Muscle of leg (tissue), 3 donors: ENCODE measurements at regions not wholly inside any gene's neighbourhood (a gene's known extent, or its start where the extent isn't known, plus 50 kb on each side); places are given as distances from the start of the nearest gene placed in this dataset.

Experiments used
- DNase-seq: peaks from one replicate; pipeline ENCODE4 v3.0.0; 2013
- H3K27ac ChIP-seq: one replicate; pipeline ENCODE4 v1.5.1; 2013; ENCODE audit warnings: mild to moderate bottlenecking, low read length, control low read depth
- H3K27me3 ChIP-seq: one replicate; pipeline ENCODE4 v1.6.1; 2013; ENCODE audit warnings: low read length; ENCODE audit not compliant: control insufficient read depth, insufficient read depth
- H3K36me3 ChIP-seq: one replicate; pipeline ENCODE4 v1.6.1; 2013; ENCODE audit warnings: low read length; ENCODE audit not compliant: control insufficient read depth, insufficient read depth
- H3K4me1 ChIP-seq: one replicate; pipeline ENCODE4 v1.6.1; 2013; ENCODE audit warnings: low read length; ENCODE audit not compliant: control insufficient read depth, insufficient read depth
- H3K4me3 ChIP-seq: one replicate; pipeline ENCODE4 v1.5.1; 2013; ENCODE audit warnings: low read length, control low read depth
- H3K9me3 ChIP-seq: replicated peaks from 2 replicates; pipeline ENCODE4 v1.6.1; 2013; ENCODE audit warnings: low read depth, low read length; ENCODE audit not compliant: control insufficient read depth
- WGBS: methylation state at CpG from one replicate; pipeline ENCODE4 v1.1.5; 2013; ENCODE audit warnings: missing lambda C conversion rate; ENCODE audit not compliant: insufficient coverage; 5-methylcytosine and 5-hydroxymethylcytosine counted together

- H3K4me3 ChIP-seq, result no peak overlapping the region
- WGBS, result no CpG with 5 or more reads among the region's 5 CpGs
- peaks cover 2% of the 10 kb centered on the region for H3K27me3 ChIP-seq
- H3K4me1 ChIP-seq, result no peaks in the 10 kb centered on the region
- DNase-seq, result no peak
- no peaks in the 10 kb centered on the region for H3K9me3 ChIP-seq
- no peak overlapping the region for H3K27ac ChIP-seq
- no peaks in the 10 kb centered on the region for H3K36me3 ChIP-seq
These were observed 378.2 kb upstream of the KLF4 start for GRCh38 chr9:107867738-107868137.

GRCh38 chr9:107866711-107867311 is 377.2 kb upstream of the KLF4 start:
- Histone ChIP-seq H3K4me1 (no peaks in the 10 kb centered on the region), H3K27ac (no peak overlapping the region), H3K4me3 (no peak overlapping the region), H3K27me3 (peaks cover 2% of the 10 kb centered on the region), H3K9me3 (no peaks in the 10 kb centered on the region), H3K36me3 (no peaks in the 10 kb centered on the region)
- peak; percentile 24 for DNase-seq

GRCh38 chr9:107863396-107863795 is 373.8 kb upstream of the KLF4 start:
- Histone ChIP-seq H3K9me3 (peaks cover 6% of the 10 kb centered on the region), H3K27me3 (peaks cover 2% of the 10 kb centered on the region), H3K36me3 (no peaks in the 10 kb centered on the region), H3K4me3 (no peak overlapping the region), H3K27ac (no peak overlapping the region), H3K4me1 (no peaks in the 10 kb centered on the region)
- no peak for DNase-seq
- WGBS, result no CpG with 5 or more reads among the region's 4 CpGs

- no peak overlapping the region for H3K27ac ChIP-seq
- DNase-seq, result no peak
- no peaks in the 10 kb centered on the region for H3K27me3 ChIP-seq
- no peak overlapping the region for H3K4me3 ChIP-seq
- no peaks in the 10 kb centered on the region for H3K4me1 ChIP-seq
- WGBS, result no CpG with 5 or more reads among the region's 1 CpG
- H3K36me3 ChIP-seq, result no peaks in the 10 kb centered on the region
- H3K9me3 ChIP-seq, result peaks cover 6% of the 10 kb centered on the region
These were observed 373.3 kb upstream of the KLF4 start for GRCh38 chr9:107862881-107863280.

- no peaks in the 10 kb centered on the region for H3K4me1 ChIP-seq
- peaks cover 6% of the 10 kb centered on the region for H3K9me3 ChIP-seq
- DNase-seq, result no peak
- H3K27ac ChIP-seq, result no peak overlapping the region
- H3K27me3 ChIP-seq, result no peaks in the 10 kb centered on the region
- H3K4me3 ChIP-seq, result no peak overlapping the region
- WGBS, result 67% methylated on average over 1 of the region's 1 CpG
- H3K36me3 ChIP-seq, result no peaks in the 10 kb centered on the region
These were observed 372.8 kb upstream of the KLF4 start for GRCh38 chr9:107862323-107862722.

GRCh38 chr9:107861075-107861474 is 371.5 kb upstream of the KLF4 start:
- H3K4me1 ChIP-seq, result no peaks in the 10 kb centered on the region
- H3K9me3 ChIP-seq, result peaks cover 7% of the 10 kb centered on the region
- H3K36me3 ChIP-seq, result no peaks in the 10 kb centered on the region
- no peaks in the 10 kb centered on the region for H3K27me3 ChIP-seq
- no peak overlapping the region for H3K27ac ChIP-seq
- WGBS, result 80% methylated on average over 2 of the region's 3 CpGs
- DNase-seq, result no peak
- H3K4me3 ChIP-seq, result no peak overlapping the region

- no peak for DNase-seq
- no peaks in the 10 kb centered on the region for H3K27me3 ChIP-seq
- WGBS, result 96% methylated on average over 6 of the region's 8 CpGs
- H3K36me3 ChIP-seq, result no peaks in the 10 kb centered on the region
- H3K9me3 ChIP-seq, result peaks cover 16% of the 10 kb centered on the region
- H3K4me1 ChIP-seq, result no peaks in the 10 kb centered on the region
- no peak overlapping the region for H3K27ac ChIP-seq
- no peak overlapping the region for H3K4me3 ChIP-seq
These were observed 368.7 kb upstream of the KLF4 start for GRCh38 chr9:107858260-107858659.

- Histone ChIP-seq H3K4me1 (no peaks in the 10 kb centered on the region), H3K27ac (no peak overlapping the region), H3K9me3 (peaks cover 16% of the 10 kb centered on the region), H3K4me3 (no peak overlapping the region), H3K27me3 (no peaks in the 10 kb centered on the region), H3K36me3 (no peaks in the 10 kb centered on the region)
- peak; percentile 40 for DNase-seq
- 41% methylated on average over 2 of the region's 2 CpGs for WGBS
These were observed 367.1 kb upstream of the KLF4 start for GRCh38 chr9:107856633-107857032.

GRCh38 chr9:107855164-107855563 is 365.6 kb upstream of the KLF4 start:
- Histone ChIP-seq H3K36me3 (no peaks in the 10 kb centered on the region), H3K9me3 (peaks cover 16% of the 10 kb centered on the region), H3K4me1 (no peaks in the 10 kb centered on the region), H3K27ac (no peak overlapping the region), H3K27me3 (no peaks in the 10 kb centered on the region), H3K4me3 (no peak overlapping the region)
- DNase-seq, result no peak
- WGBS, result no CpG with 5 or more reads among the region's 1 CpG

- no peak for DNase-seq
- 70% methylated on average over 2 of the region's 6 CpGs for WGBS
- Histone ChIP-seq H3K27me3 (no peaks in the 10 kb centered on the region), H3K4me1 (no peaks in the 10 kb centered on the region), H3K36me3 (no peaks in the 10 kb centered on the region), H3K9me3 (peaks cover 10% of the 10 kb centered on the region), H3K27ac (no peak overlapping the region), H3K4me3 (no peak overlapping the region)
These were observed 363.9 kb upstream of the KLF4 start for GRCh38 chr9:107853461-107853860.

GRCh38 chr9:107852891-107853290 is 363.3 kb upstream of the KLF4 start:
- Histone ChIP-seq H3K27ac (no peak overlapping the region), H3K4me3 (no peak overlapping the region), H3K27me3 (no peaks in the 10 kb centered on the region), H3K4me1 (no peaks in the 10 kb centered on the region), H3K9me3 (peaks cover 10% of the 10 kb centered on the region), H3K36me3 (no peaks in the 10 kb centered on the region)
- no peak for DNase-seq
